Colon (tissue), 2 donors: ENCODE measurements at regions not wholly inside any gene's neighbourhood (a gene's known extent, or its start where the extent isn't known, plus 50 kb on each side); places are given as distances from the start of the nearest gene placed in this dataset.

Source experiments
- FAIRE-seq: peaks from 2 replicates; lab custom pipeline; 2012; peaks lifted over from hg19 to GRCh38; lab: Jason Lieb, UNC
- donor health status: control.
- donor health status: control.

DNA sequence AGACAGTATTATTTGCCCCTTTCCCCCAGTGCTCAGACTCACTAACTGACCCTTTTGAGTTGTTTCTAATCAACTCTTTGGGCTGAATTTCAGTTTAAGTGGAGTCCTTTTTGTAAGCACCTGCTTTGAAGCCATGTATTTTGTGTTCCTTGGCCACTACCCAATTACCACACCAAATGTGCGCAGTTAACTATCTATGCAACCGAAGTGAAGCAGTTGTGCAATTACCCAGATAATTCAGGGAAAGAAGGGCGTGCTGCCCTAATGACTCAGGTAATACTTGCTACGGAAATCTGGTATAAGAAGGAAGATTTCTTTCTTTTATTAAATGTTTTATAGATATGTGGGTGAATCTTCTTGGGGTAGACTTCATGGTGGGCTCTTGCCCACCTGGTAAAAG is 371.9 kb upstream of the TBL1XR1 start:
- no peak for FAIRE-seq

DNA sequence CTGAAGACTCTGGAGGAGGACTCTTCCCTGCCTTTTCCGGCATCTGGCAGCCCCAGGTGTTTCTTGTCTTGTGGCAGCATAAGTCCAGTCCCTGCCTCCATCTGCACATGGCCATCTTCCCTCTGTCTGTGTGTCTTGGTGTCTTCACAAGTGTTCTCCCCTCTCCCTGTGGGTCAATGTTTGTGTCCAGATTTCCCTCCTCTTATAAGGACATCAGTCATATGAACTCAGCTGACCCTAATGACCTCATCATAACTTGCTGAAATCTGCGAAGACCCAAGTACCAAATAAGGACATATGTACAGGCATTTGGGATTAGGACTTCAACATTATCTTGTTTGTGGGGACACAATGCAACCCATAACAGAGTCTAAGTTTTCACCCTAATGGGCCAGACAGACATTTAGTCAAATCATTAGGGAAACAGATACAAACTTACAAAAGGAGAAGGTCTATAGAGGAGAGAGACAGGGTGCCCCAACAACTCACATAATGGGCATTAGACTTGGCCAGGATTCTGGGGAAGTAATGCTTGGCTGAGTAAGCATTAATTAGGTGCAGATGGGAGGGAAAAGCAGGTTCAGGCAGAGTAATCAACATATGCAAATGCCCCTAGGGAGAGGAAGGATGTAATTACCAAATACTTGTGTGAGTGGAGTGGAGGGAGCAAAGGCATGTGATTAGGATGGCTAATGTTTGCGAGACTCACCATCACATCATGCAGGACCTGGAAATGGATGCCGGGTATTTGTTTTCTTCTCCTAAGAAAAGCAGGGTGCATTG is 372.8 kb upstream of the TBL1XR1 start:
- no peak for FAIRE-seq

DNA sequence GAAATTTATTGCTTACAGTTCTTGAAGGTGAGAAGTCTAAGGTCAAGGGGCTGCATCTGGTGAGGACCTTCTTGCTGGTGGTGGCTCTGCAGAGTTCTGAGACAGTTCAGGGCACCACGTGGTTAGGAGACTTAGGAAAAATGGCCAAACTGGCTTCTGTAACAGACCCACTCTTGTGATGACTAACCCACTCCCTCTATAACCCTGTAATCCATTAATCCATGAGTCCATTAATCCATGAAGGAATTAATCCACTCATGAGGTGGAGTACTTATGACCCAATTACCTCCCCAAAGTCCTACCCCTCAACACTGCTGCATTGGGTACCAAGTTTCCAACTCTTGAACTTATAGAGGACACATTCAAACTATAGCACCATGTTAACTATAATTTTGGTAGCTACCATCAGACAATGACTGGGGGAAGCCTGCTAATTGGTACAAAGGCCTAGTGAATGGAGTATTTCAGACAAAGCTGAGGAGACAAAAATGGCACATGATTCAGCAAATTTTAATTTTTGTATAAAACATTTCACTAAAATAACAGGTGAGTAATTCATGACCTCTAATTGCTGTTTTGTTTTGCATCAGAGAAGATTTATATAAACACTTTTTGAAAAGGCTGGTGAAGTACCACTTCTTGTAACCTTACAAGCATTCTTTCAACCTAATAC is 374.1 kb upstream of the TBL1XR1 start:
- no peak for FAIRE-seq

DNA sequence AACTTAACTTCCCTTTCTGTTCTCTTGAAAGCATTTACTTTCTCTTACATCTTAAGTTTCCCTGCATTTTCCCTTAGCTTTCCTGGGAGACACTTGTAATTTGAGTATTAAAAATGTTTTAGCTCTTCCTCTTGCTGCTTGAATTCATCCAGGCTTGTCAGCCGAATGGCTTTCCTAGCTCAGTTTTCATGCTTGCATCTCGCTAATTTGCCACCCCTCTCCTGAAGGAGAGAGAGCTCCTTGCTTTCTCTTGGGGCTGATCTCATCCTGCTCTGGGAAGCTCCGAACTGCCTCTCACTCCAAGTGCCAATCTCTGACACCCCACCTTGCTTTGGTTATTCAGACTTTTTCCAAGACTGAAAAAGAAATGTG is 374.6 kb upstream of the TBL1XR1 start:
- FAIRE-seq = no peak

- FAIRE-seq = no peak
These were observed 377.1 kb upstream of the TBL1XR1 start for GRCh38 chr3:177574222-177574856.

DNA sequence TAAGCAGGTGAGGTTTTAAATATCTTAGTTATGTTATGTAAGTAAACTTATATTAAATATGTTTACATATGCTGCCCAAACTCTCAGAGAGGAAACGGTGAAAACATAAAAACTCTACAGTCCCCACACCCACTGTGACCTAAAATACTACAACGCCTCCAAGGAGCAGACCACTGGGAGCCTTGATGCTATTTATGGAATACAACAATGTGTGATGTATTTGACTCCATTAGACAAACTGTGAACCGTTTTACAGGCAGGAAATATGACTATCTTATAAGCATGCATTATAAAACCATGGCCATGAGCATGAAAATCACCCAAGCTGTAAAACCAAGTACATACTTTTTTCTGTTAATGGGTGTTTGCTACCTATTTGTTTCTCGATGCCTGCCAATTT is 379.5 kb upstream of the TBL1XR1 start:
- FAIRE-seq = no peak

GRCh38 chr3:177578488-177578887 is 381.2 kb upstream of the TBL1XR1 start:
- no peak for FAIRE-seq

- no peak for FAIRE-seq
These were observed 382.1 kb upstream of the TBL1XR1 start for GRCh38 chr3:177579419-177579818.

GRCh38 chr3:177580437-177580836 is 383.2 kb upstream of the TBL1XR1 start:
- no peak for FAIRE-seq

GRCh38 chr3:177585271-177585670 is 388.0 kb upstream of the TBL1XR1 start:
- FAIRE-seq = no peak

DNA sequence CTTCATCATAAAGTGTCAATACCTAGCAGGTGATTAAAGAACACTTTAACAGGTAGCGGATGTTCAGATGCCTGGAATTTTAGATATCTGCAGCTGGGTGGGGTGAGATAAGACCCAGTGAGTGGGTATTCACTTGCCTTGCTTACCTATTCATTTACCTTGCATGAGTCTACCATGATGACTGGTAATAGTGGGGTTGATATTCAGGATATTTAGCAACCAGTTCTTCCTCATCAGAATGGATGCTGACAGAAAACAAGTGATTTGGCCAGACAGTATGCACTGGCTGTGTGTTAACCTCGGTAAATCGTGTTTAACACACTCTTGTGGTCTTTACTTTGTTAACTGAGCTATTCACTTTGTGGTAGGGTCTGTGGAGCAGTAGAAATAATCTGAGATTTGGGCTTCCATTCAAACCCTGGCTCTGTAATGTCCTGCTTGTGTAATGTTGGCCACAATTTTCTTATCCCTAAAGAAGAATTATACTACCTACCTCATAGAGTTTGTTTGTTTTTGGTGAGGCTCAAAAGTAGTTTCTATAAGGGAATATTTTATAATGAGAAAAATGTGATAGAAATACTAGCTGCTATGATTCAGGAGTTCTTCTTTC is 391.9 kb upstream of the TBL1XR1 start:
- FAIRE-seq = no peak

- no peak for FAIRE-seq
These were observed 392.7 kb upstream of the TBL1XR1 start for GRCh38 chr3:177589911-177590381.

- no peak for FAIRE-seq
These were observed 393.5 kb upstream of the TBL1XR1 start for GRCh38 chr3:177590826-177591225.

GRCh38 chr3:177591379-177591778 is 394.1 kb upstream of the TBL1XR1 start:
- FAIRE-seq = no peak

DNA sequence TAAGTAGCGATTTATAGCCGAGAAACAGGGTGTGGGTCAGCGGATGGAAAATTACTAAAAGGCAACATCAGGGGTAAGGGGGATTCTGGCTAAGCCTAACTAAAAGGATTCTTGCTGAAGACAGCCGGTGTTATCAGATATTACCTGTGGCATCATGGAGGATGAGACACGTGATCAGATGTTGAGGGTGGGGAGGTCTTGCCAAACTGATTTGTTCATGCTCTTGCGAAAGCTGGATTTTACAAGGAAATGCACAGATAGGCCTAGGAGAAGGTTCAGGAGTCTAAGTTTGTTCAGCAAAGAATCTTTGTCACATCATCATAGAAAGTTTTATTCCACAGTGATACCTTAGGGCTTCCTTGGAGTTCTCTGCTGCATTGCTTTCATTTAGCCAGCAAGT is 396.8 kb upstream of the TBL1XR1 start:
- no peak for FAIRE-seq

DNA sequence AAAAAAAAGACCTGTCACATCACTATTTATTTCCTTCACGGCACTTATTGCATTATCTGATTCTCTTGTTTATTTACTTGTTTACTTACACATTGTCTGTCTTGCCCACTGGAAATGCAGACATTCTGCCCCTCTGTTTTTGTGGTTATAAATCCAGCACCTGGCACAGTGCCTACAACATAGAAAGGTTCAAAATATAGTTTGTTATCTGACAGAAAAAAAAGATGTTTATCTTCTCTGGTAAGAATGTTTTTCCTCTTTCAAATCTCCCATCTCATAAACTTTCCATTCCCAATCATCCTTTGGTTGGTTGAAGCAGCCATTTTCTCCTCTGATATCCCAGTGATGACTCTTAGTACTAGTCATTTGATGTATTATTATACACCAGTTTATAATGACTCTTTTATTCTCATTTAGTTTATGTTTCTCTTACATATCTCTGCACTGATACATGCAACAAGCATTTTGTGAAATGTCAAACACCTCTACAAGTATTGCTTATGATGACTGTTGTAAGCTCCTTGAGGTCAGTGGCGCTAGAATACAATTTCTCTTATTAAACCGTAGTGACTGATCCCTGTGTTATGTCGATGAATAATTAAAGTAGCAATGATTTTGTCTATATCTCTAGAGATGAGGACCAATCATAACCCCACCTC is 398.4 kb upstream of the TBL1XR1 start:
- no peak for FAIRE-seq

- FAIRE-seq = no peak
These were observed 399.1 kb upstream of the TBL1XR1 start for GRCh38 chr3:177596248-177596815.

GRCh38 chr3:177596816-177597271 is 399.6 kb upstream of the TBL1XR1 start:
- FAIRE-seq = no peak

DNA sequence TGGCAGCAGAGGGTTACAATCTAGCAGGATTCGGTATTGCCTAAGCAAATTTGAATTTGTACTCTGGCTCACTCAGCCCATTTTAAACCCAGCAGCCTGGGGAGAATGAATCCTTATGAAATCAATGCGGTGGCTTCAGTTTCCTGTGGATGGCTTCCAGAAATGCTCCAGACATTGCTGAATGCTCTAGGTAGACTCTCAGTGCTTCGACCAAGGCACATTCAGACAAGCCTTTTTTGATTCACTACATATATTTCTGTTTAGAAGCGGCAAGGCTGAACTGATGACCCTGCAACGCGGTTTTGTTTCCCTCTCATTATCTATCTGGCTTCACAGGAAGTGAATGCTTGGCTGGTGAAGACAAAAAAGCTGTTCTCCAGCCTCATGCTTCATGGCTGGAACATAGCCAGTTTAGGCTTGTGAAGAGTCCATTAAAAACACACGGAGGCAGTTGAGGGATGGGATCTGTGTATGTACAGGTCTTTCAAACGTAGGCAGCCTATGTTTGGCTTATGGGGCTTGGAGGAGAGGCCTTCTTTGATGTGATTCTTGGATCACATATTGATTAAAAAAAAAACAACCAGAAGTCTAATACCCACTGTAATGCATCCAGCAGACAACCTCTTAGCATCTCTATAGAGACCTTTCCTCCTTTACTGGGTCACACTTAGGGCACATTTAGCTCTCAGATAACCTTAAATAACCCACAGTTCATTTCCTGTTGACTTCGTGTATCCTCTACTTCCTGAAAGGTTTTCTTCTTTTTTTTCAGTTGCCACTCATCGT is 400.2 kb upstream of the TBL1XR1 start:
- FAIRE-seq = no peak

- FAIRE-seq = no peak
These were observed 401.0 kb upstream of the TBL1XR1 start for GRCh38 chr3:177598097-177598833.
